Stimulated activated CD8-positive, alpha-beta memory T cell treated with anti-CD3 and anti-CD28 coated beads, Interleukin-15, amount 100 ng/mL, for 1 hour (primary cell): ENCODE measurements at regions not wholly inside any gene's neighbourhood (a gene's known extent, or its start where the extent isn't known, plus 50 kb on each side); places are given as distances from the start of the nearest gene placed in this dataset.
"Not testable (repeated sequence)": the region's sequence is repeated elsewhere in the genome, so short reads cannot be mapped to it uniquely, and the experiment has no call there.

Experiments
- DNase-seq: peaks from one replicate; pipeline ENCODE4 v3.0.0-alpha.2; 2020; ENCODE audit warnings: low read depth

DNA sequence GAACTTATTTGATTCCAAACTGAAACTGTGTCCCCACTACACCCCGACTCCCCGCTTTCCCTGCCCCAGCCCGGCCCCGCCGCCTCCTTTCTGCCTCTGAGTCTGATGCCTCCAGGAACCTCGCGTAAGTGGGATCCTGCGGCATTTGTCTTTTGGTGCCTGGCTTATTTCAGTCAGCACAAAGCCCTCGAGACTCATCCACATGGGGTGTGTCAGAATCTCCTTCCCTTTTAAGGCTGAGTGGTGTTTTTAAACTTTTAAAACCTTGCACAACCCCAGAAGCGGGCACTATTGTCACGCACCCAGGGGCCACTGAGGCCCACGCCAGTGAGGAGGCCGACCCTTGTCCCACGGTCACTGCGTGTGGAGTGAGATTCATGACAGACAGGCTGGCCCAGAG is 206.9 kb downstream of the NPIPB11 start:
- not testable (repeated sequence) for DNase-seq

DNA sequence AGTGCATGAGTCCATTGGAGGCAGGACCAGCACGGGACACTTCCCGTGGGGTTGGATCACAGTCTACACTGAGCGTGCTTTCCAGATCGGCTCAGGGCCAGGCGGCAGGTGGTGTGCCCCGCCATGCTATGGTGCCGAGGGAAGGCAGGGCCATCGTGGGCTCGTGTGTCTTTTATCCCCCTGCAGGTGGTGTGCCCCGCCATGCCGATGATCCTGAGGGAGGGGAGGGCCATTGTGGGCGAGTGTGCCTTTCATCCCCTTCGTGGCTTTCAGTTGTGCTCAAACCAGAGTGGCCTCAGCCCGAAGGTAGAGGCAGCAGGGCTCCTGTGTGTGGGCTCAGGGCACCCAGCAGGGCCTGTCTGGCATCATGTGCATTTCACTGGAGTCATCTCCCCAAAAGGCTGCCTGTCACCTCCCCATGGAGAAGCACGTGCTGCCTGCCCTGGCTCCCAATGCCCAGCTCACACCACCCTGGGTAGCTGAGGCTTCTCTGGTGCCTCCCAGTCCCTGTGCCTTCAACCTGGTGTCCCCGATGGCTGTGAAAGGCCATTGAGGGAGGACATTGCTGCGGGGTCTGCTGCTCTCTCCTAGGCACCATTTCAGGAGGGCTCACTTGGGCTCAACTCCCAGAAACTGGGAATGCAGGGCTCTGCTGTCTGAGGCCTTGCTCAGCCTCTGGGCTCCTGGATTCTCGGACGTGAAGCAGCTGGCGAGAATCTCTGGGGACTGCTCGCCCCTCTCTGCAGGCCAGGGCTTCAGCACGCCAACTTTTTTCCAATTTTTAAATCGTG is 207.6 kb downstream of the NPIPB11 start:
- no peak for DNase-seq

DNA sequence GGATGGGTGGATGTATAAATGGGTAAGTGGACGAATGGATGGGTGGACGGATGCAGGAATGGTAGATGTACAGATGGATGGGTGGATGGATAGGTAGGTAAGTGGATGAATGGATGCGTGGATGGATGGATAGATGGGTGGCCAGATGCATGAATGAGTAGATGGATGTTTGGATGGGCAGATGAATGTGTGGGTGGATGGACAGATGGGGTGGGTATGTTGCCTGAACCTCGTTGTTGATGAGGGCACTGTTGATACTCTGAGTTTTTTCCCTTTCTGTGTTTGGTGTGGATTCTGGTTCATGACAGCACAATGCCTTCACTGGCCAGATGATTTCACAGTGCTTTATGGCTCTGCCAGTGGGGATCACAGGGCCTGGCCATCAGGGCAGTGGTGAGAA is 208.3 kb downstream of the NPIPB11 start:
- DNase-seq = no peak

DNA sequence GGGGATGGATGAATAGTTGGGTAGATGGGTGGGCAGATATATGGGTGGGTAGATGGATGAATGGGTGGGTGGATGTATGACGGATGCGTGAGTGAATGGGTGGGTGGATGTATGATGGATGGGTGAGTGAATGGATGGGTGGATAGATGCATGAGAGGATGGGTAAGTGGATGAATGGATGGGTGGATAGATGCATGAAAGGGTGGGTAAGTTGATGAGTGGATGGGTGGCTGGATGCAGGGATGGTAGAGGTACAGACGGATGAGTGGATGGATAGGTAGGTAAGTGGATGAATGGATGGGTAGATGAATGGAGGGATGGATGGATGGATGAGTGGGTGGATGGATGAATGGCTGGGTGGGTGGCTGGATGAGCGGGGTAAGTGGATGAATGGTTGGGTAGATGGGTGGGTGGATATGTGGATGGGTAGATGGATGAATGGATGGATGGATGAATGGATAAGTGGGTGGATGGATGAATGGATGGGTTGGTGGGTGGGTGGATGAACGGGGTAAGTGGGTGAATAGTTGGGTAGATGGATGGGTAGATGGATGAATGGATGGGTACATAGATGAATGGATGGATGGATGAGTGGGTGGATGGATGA is 208.9 kb downstream of the NPIPB11 start:
- not testable (repeated sequence) for DNase-seq

DNA sequence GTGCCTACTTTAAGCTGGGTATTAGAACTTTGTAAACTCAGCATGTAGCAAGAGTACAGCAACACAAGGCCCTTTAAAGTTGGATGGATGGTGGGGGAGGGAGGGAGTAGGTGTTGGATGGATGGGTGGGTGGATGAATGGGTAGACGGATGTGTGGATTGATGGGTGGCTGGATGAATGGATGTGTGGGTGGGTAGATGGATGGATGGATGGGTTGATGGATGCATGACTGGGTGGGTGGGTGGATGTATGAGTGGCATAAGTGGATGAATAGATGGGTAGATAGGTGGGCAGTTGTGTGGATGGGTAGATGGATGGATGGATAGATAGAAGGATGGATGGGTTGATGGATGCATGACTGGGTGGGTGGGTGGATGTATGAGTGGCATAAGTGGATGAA is 209.8 kb downstream of the NPIPB11 start:
- not testable (repeated sequence) for DNase-seq

DNA sequence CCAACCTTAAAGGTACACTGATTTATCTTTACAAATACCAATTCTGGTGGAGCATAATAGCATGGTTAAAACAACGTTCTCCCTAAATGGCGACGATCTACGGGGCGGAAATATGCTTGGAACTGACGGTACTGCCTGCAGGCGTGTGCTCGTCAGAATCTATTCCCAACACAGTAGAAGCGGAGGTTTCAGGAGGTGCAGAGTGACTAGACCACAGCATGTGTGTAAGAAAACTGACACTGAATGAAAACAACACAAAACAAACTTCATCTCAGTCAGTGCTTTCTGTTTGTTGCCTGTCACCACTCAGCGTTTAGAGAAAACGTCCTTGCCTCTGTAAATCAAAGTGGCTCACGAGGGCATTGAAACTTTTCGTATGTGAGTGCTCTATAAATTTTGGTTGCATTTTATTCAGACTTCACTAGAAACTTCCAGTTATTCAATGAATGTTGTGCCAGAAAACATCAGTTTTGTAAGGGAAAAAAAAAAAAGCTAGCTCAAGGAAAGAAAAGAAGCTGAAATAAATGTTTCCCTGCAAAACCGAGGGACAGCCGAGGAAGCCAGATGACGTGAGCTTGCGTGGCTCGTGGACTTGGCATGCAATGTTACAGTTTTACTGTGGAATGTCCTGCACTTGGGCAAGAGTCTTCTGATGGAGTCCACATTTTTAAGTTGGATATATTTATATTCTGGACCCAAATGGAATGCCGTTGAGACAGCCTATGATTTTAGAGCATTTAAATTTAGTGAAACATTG is 210.4 kb downstream of the LAT start:
- not testable (repeated sequence) for DNase-seq

DNA sequence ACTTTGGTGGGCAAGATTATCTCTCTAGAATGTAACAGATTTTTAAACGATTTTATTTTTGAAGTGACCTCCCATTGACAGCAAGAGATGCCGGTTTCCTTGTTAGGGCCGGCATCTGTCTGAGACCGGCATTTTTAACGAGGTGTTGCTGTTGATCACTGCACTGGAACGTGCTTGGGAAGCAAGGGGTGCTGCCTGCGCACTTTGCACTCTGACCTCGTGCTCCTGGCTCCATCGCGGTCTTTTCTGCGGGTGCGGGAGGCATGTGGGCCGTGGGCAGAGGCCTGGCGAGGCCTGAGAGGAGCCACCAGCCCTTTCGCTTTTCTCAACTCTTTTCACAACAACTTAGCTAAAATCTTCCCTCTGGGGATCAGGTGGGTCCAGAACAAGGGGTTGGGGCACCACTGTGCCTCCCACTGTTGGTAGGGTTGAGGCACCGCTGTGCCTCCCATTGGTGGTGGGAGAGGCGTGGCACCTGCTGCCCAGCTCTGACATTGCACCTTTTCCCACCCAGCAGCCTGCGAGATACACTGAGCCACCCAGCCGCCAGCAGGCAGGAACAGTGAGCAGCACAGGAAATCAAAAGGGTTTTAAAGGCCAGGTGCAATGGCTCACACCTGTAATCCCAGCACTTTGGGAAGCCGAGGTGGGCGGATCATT is 209.5 kb downstream of the LAT start:
- DNase-seq = not testable (repeated sequence)

DNA sequence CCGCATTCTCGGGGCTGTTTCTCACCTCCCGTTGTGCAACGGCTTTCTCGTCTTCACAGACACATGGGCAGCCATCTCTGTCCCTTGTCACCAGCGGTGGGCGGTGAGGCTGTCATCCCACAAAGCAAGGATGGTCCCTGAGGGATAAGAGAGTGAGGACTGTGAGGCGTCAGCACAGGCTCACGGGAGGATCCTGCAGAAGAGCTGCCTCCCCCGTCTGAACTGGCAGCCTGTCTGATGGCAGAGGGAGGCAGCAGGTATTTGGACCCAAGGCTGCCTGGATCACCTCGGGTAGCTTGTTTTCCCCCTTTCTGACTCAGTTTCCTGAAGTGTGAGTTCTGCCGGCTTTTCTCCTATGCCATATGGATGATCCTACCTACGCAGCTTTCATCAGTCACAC is 208.8 kb downstream of the LAT start:
- DNase-seq = not testable (repeated sequence)

DNA sequence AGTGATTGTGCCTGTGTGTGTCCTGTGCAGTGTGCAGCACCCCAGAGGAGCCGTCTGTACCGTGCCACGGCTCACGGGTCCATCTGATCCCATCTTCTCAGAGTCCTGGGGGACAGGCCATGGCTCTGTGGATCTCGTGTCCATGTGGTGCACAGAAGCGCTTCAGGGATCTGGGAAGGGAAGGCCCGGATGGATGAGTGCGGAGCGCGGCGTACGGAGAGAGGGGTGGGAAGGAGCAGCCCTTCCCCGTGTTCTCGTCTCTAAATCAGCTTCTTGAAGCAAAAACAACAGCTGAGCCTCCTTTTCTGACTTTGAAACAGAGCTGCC is 208.4 kb downstream of the LAT start:
- not testable (repeated sequence) for DNase-seq

DNA sequence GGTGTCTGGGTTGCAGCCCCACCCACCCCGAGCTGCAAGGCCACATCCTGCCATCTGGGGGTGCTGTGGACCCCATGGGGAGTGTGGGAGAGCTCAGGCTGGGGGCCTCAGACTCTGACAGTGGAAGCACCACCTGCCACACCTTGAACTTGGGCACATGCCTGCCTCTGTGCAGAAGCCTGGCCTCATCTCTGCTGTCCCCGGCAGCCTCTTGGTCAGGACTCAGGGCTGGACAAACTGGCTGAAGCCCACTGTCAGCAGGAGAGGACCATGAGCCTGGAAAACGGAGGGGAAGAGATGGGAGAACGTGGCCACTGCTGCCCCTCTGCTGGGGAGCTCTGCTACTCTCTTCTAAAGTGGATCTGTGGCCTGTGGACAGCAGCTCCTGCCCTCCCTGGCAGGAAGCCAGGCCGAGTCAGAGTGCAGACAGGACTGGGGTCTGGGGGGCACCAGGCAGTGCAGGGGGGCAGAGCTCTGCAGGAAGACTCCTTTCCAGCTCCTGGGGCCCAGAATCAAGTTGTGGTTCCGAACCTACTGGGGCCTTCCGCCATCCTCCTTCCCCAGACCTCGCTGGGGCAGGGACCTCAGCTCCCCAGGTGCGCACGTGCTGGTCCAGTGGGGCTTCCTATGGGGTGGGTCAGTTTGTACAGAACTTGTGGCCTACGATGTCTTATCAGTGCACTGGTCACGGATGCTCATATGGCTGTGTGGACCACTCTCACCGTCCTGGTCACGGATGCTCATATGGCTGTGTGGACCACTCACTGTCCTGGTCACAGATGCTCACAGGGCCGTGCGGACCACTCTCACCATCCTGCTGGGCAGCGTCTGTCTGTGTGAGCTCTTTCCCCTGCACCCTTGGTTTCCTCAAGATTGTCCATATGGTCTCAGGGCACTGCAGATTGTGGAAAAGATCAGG is 207.7 kb downstream of the LAT start:
- DNase-seq = no peak

DNA sequence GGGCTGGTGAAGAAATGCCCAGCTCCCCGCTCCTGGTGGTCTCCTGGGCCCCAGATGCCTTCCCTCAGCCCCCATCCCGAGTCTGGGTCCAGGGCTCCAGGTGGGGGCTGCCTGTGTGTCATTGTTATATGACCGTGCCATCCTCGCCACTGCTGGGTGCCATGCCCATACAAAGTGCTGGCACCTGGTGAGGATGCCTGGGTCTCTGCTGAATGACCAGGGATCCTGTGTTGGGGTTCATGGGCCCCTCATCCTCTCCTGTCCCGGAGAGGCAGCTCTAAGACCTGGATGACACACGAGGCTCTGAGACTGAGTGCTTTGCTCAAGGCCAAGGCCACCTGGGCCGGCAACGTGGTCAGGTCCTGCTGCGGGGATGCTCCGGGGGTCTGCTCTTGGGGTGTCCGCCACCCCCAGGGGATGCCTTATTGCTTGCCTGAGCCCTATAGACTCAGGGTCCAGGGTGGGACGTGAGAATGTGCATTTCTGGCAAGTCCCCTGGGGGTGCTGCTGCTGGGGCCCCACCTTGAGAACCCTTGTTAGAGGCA is 206.9 kb downstream of the LAT start:
- DNase-seq = not testable (repeated sequence)

DNA sequence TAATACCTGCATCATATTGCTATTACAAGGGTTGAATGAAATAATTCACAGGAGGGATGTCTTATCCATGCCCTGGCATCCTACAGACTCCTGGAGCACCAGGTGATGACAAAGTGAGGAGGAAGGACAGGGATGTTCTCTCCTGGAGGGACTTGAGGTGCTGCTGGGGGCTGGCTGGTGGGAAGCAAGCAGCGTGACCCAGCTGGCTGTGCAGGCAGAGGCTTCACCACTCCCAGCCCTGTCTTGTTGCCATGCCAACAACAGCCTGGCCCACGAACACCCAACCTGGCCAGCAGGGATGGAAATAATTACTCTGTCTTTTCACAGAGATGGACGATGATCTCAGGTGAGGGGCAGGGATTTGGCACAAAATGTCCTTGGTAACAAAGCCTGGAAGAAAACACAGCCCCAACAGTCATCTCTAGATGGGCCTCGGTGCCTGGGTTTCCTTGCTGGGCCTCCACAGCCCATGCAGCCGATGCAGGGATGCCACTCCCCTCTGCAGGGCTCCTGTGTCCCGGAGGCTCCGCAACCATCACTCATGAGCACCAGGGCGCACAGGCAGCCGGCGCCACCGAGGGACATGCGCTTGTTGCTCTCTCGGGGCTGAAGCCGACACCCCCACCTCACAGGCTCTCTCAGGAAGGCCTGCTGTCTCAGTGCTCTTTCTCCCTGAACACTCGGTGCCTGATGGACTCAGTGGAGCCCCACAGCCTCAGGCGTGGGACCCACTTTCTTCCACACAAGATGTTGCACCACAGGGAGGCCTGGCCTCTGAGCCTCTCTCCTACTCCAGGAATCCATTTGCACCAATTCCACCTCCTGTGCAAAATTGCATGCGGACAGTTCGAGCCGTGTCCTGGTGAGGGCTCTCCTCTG is 205.9 kb downstream of the LAT start:
- DNase-seq = not testable (repeated sequence)

DNA sequence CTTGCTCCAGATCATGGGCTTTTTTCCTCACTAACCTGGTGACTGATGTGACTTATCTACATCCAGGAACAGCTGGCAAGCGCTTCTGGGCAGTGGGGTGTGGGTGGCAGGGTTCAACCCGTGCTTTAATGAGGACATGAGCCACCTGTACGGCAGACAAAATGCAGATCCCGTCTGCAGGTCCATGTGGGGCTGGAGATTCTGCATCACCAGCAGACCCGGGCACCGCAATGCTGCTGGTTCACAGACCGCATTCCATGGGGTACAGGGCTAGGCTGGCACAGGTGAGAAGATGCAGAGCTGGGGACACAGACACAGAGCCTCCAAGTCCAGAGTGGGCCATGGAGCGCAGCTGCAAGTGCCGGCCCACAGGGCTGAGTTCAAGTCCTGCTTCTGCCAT is 204.0 kb downstream of the LAT start:
- not testable (repeated sequence) for DNase-seq

DNA sequence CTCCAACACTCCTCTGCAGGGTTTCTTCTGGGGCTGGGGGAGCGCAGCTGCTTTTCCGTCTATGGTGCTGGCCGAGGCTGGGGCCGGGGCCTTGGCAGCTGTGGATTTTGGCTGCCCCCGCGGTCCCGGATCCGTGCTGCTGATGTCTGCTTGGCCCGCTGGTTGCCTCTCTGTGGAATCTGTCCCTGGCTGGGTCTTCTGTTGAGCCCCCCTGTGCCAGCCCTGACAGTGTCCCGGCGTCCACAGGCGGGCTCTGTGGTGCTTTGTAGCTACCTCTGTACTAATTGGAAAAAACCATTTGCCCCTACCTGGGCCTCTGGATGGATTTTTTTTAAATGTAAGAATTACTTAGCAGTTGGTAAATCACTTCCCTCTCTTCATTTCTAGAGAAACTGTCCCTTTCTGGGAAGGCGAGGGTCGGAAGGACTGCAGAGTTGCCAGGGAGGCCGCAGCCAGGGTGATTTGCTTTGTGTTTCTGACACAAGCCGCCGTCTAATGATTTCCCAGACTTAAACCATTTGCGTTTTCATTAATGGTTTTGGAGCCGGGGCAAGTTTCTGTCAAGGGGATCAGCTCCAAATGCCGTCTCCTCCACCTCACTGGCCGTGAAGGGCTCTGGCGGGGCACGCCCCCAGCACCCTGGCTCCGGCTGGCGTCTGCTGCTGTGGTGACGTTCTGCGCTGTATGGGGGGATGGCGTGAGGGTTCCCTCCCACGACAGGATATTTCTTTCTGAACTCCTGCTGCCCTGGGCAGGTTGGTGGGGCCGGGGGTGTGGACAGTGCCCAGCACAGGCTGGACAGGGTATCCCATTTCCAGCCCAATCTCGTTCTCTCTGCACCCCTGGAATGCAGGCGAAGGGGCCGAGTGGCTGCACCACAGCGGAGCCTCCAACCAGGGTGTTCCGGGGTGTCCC is 201.7 kb downstream of the LAT start:
- DNase-seq = not testable (repeated sequence)

DNA sequence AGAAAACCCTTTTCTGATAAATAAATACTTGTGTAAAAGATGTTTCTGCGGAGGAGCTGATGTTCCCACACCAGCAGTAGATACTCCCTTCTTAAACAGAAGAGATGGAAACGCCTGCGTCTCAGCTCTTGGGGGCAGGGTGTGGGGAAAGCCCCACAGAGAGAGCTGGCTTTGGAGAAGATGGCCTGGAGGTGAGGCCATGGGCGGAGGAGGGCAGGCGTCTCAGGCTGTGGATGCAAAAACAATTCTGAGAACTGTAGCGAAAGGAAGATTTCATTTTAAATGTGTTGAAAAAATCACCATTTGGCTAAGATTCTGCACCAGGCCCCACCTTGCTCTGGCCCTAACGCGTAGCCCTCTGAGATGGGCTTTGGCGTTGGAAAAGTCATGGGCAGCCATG is 201.0 kb downstream of the LAT start:
- DNase-seq = not testable (repeated sequence)

DNA sequence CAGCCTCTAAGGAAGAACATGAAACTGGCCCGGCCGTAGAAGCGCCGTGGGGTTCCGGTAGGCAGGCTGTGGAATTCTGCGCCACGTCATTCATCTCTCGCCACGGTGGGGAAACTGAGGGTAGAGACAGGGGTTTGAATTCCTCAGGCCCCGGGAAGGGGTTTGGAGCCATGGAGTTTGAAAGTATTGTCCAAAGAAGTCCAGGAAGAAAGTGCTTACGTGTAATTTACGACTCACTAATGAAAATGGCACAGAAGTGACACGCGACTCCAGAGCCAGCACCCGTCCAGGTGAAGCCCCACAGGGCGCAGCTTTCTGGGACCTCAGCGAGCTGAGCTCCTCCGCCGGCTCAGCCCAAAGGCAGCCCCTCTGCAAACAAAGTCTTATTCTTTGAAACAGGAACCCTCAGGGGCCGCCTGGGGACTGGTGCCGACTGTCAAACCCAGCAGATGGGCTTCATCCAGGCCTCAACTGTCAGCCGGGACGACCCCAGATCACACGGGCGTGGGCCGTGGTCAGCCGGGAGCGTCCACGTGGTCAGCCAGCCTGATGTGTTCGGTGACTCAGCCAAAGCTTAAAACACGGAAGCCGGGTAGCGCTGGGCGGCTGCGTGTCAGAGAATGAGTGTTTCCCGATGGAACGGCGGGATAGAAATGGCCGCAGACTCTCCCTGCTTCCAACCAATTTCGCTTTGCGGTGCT is 200.0 kb downstream of the LAT start:
- not testable (repeated sequence) for DNase-seq

DNA sequence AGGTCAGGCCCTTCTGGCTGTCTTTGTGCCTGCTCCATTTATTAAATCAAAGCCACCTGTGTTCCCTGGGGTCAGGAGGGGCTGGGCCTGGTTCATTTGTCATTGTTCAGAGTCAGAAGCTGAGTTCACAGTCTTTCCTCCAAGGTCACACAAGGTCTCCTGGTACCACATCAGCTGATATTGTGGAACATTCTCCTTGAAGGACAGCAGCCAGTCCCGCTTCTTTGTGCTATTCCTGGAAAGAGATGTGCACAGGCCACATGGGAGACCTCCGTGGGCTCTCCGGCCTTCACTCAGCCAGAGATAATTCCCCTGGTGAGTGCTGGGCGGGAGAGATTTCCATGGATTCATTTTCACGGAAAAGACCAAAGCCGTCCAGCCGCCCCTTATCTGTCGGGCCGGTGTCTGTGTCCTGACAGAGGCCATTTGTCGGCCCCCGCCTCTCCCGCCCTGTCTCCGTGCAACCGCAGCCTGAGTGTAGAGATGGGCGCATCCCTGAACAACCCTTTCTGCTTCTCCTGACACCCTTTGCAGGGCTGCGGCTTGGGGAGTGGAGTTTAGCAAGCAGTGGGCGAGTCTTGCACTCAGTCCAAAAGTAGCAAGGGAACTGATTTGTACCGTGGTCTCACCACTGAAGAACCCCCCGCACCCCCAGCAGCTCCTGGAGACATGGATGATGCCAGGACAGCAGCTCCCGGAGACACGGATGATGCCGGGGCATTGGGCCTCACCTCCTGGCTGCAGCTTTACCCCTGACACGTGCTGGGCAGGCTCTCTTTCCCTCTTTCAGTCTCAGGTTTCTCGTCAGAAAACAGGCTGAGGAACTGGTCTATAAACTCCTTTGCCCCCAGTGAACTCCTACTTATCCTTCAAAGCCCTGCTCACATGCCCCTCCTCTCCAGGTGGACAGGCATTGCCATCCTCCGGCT is 198.4 kb downstream of the LAT start:
- not testable (repeated sequence) for DNase-seq
